ENCODE measurements at regions not wholly inside any gene's neighbourhood (a gene's known extent, or its start where the extent isn't known, plus 50 kb on each side); places are given as distances from the start of the nearest gene placed in this dataset.

DNA sequence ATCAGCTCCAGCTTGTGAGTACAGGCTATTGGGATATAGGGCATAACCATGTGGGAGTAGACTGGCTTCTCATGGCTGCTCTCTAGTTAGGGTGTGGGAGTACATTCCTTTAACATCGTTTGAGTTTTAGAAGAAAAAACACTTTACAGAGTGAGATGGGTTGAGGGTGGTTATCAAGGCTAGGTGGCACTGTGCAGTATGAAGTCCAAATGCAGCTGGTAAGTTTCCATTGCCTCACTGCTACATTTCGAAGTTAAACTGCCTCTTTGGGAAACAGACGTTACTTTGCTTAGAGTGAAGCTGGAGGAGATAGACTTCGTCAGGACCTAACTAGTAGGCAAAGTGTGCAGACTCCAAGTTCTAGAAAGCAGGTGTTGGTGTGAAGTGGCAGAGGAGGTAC lies 192.4 kb downstream of the SQOR start:
- DNase-seq (ENCODE audit: extremely low read depth, low read depth), result no peak
- no peak overlapping the region for H3K4me3 ChIP-seq (replicated peaks; ENCODE audit: low read depth, low read length)

DNA sequence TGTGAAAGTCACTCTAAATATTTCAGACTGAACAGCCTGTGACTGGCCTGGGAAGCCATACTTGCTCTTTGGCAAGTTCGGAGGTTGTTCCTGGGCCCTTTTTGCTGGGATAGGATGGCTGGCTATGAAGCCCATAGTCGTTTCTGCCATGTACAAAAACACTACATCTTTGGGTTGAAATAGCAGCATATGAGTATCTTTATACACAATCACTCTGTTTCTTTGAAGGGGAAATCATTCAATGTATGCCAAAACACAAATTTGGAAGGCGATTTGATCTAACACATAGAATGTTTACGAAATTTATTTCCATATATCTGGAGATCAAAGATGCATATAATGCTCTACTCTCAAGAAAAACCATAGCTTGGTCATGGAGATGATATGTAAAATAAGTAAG lies 192.9 kb downstream of the SQOR start:
- TF ChIP-seq, protein P1, sequence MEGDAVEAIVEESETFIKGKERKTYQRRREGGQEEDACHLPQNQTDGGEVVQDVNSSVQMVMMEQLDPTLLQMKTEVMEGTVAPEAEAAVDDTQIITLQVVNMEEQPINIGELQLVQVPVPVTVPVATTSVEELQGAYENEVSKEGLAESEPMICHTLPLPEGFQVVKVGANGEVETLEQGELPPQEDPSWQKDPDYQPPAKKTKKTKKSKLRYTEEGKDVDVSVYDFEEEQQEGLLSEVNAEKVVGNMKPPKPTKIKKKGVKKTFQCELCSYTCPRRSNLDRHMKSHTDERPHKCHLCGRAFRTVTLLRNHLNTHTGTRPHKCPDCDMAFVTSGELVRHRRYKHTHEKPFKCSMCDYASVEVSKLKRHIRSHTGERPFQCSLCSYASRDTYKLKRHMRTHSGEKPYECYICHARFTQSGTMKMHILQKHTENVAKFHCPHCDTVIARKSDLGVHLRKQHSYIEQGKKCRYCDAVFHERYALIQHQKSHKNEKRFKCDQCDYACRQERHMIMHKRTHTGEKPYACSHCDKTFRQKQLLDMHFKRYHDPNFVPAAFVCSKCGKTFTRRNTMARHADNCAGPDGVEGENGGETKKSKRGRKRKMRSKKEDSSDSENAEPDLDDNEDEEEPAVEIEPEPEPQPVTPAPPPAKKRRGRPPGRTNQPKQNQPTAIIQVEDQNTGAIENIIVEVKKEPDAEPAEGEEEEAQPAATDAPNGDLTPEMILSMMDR (IDR thresholded peaks at IDR 0.05; ENCODE audit: low read depth, low read length, missing control alignments), result no peak
- no peak overlapping the region for H3K4me3 ChIP-seq (replicated peaks; ENCODE audit: low read depth, low read length)
- DNase-seq (ENCODE audit: extremely low read depth, low read depth), result no peak

More for the DNA sequence above, 192.4 kb downstream of the SQOR start:
- TF ChIP-seq, protein P1 (IDR thresholded peaks at IDR 0.05; ENCODE audit: low read depth, low read length, missing control alignments), result no peak

DNA sequence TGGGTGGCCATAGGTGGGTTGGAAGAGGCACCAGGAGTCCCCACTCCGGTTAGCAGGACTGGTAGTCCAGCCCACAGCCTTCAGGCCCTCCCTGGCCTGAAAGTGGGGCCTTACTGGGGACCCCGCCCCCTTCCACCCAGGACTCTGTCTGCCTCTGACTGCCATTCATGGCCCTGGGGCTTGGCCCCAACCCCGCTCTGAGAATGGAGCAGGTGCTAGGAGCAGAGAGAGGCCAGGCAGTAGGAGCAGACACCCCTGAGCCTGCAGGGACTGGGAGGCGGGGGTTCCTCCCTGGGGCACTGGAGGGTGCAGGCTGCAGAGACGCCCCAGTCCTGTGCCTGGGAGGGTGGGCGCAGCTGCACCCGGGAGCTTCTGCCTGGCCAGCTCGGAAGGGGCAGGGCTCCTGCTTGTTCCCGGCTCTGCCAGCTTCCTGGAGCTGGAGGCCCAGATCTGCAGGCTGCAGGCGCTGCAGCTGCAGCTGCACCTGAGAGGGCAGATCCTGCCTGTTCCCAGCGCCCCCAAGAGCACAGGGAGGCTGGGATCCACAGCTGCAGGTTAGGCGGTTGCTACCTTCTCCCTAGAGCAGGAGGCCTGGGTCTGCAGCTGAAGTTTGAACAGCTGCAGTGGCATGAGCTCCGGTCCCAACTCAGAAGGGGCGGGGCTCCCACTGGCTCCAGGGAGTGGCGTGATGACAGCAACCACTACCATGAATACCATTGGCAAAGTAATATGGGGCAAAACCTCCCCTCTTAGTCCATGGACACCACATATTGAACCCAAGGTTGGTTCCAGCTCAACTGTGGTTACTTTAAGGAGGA lies 194.7 kb downstream of the SQOR start:
- no peak overlapping the region for H3K4me3 ChIP-seq (replicated peaks; ENCODE audit: low read depth, low read length)
- no peak for DNase-seq (ENCODE audit: extremely low read depth, low read depth)
- TF ChIP-seq, protein P1 (IDR thresholded peaks at IDR 0.05; ENCODE audit: low read depth, low read length, missing control alignments), result no peak

DNA sequence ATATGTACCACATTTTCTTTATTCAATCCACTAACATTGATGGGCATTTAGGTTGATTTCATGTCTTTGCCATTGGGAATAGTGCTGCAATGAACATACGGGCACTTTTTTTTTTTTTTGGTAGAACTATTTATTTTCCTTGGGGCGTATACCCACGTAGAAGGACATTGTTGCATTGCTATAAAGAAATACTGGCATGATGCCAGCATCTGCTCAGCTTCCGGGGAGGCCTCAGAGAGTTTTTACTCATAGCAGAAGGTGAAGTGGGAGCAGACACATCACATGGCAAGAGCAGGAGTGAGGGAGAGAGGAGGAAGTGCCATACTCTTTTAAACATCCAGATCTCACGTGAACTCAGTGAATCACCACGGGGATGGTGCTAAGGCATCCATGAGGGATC lies 197.0 kb downstream of the SQOR start:
- DNase-seq (ENCODE audit: extremely low read depth, low read depth), result no peak
- no peak overlapping the region for H3K4me3 ChIP-seq (replicated peaks; ENCODE audit: low read depth, low read length)
- TF ChIP-seq, protein P1 (IDR thresholded peaks at IDR 0.05; ENCODE audit: low read depth, low read length, missing control alignments), result no peak

DNA sequence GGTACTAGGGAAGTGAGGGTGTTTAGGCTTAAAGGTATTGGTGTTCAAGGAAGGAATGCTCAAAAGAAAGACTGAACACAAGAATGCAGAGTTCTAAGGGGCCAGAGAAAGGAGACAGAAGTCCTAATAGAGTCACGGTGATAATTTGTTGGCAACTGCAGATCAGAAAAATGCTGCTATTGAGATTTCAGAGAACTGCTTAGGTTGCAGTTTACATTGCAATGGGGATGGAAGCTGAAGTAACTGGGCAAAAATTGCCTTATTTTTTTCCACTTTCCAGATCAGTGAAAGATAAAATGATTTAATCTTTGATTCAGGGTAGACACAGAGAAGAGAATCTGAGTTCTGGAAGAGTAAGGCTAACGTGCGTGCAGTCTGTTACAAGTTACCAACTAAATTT lies 199.8 kb downstream of the SQOR start:
- no peak for DNase-seq (ENCODE audit: extremely low read depth, low read depth)
- TF ChIP-seq, protein P1 (IDR thresholded peaks at IDR 0.05; ENCODE audit: low read depth, low read length, missing control alignments), result no peak

DNA sequence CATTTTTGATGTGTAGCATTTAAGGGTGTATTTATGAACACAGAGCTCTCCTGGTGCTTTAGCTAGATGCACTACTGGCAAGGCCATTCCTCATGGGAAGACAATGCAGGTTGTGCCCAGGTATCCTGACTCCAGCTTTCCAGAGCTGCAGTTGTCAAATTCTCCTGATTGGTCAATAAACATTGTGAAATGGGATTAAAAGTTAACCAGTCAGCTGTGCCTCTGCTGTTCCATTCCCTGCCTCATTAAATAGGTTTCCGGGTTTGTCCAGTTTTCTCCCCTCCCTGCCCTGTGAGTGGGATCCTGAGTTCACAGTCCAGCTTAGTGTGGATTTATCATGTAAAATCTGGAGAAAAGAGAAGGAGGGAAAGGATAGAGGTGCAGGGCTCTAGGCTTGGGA lies 207.3 kb downstream of the SQOR start:
- no peak for DNase-seq (ENCODE audit: extremely low read depth, low read depth)
- TF ChIP-seq, protein P1 (IDR thresholded peaks at IDR 0.05; ENCODE audit: low read depth, low read length, missing control alignments), result no peak
- no peak overlapping the region for H3K4me3 ChIP-seq (replicated peaks; ENCODE audit: low read depth, low read length)

More for the DNA sequence above, 199.8 kb downstream of the SQOR start:
- H3K4me3 ChIP-seq (replicated peaks; ENCODE audit: low read depth, low read length), result no peak overlapping the region
